ENCODE measurements at regions not wholly inside any gene's neighbourhood (a gene's known extent, or its start where the extent isn't known, plus 50 kb on each side); places are given as distances from the start of the nearest gene placed in this dataset.

DNA sequence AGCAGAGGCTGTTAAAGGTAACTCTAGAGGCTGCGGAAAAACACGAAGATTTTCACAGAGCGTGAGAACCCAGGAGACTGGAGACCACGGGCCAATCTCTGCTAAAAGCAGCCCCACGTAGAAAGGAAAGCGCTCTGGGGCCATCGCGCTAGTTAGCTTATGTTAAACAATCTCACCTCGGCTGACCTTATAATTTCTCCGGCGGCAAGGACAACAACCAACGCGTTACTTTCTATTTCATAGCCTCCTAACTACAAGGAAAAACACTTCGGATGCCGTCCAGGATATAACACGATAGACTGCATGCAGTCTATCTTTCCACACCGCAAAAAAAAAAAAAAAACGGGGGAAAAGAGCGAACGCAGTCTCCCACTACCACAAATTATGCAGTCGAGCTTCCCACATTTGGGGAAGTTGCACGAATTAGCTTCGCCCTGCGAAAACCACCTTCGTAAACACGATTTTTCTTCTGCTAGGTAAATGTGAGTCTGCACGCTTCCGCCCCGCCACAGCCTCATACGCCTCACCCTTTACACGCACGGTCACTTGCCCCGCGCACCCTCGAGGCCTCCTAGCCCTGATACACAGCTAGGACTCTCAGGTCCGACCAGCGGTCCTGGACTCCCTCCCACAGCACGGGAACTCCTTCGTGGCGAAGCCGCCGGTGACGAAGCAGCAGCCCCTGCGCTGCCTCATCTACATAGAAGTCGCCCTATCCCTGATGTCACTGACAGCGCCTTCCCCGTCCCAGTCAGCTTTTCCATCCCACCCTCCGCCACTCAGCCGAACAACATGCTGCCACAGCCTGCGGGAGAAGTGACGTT, 87.8 kb downstream of the PRKAB2 start:
- H3K4me3 Mint-ChIP-seq = peak overlapping the region; percentile 94
- peaks cover 12% of the 10 kb centered on the region for H3K4me1 Mint-ChIP-seq
- H3K27ac ChIP-seq = peak overlapping the region; percentile 99
- H3K36me3 Mint-ChIP-seq = no peaks in the 10 kb centered on the region
- H2AFZ ChIP-seq (replicated peaks) = peak overlapping the region; percentile 100
- H3F3A ChIP-seq (ENCODE audit: low read depth) = peaks cover 28% of the 10 kb centered on the region
- H3K27me3 Mint-ChIP-seq (ENCODE audit: insufficient read depth, low read depth) = peaks cover 62% of the 10 kb centered on the region
- H3K27me3 ChIP-seq = peaks cover 52% of the 10 kb centered on the region
- H3K27ac Mint-ChIP-seq = peak overlapping the region; percentile 100
- H3K79me2 ChIP-seq (ENCODE audit: low read depth) = no peaks in the 10 kb centered on the region
- peak overlapping the region; percentile 84 for H3K4me2 ChIP-seq
- DNase-seq (ENCODE audit: low spot score) = peak; percentile 85
- H3K4me3 ChIP-seq = peak overlapping the region; percentile 68
- H3K9me3 Mint-ChIP-seq = peaks cover 4% of the 10 kb centered on the region
- H3K36me3 ChIP-seq = no peaks in the 10 kb centered on the region
- peak overlapping the region; percentile 100 for H3K9ac ChIP-seq
- no peaks in the 10 kb centered on the region for H3K4me1 ChIP-seq
- TF ChIP-seq, protein P1, sequence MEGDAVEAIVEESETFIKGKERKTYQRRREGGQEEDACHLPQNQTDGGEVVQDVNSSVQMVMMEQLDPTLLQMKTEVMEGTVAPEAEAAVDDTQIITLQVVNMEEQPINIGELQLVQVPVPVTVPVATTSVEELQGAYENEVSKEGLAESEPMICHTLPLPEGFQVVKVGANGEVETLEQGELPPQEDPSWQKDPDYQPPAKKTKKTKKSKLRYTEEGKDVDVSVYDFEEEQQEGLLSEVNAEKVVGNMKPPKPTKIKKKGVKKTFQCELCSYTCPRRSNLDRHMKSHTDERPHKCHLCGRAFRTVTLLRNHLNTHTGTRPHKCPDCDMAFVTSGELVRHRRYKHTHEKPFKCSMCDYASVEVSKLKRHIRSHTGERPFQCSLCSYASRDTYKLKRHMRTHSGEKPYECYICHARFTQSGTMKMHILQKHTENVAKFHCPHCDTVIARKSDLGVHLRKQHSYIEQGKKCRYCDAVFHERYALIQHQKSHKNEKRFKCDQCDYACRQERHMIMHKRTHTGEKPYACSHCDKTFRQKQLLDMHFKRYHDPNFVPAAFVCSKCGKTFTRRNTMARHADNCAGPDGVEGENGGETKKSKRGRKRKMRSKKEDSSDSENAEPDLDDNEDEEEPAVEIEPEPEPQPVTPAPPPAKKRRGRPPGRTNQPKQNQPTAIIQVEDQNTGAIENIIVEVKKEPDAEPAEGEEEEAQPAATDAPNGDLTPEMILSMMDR (IDR thresholded peaks at IDR 0.05) = no peak
- TF ChIP-seq EZH2phosphoT487 (IDR thresholded peaks at IDR 0.05) (peak; percentile 15), EZH2 (IDR thresholded peaks at IDR 0.05) (peak; percentile 50)
- no peaks in the 10 kb centered on the region for H3K9me3 ChIP-seq (ENCODE audit: low read depth)
- no peaks in the 10 kb centered on the region for H4K20me1 ChIP-seq (ENCODE audit: low read depth)

DNA sequence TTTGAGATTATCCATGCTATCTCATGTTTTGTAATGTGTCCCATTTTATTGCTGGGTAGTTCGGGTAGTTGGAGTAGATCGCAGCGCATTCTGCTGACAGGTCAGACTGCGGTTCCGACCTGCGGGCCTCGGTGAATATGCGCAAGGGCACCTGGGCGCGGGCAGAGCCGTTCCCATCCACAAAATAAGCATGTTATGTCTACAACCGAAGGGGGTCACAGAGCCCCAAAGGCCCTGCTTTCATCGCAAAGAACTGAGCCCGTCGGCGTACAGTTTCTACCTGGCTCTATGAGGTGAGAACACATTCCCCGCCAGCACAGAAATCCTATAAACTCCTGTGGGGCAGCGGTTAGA, 88.4 kb downstream of the PRKAB2 start:
- peak overlapping the region; percentile 57 for H2AFZ ChIP-seq (replicated peaks)
- Mint-ChIP-seq H3K4me1 (peaks cover 12% of the 10 kb centered on the region), H3K4me3 (peak overlapping the region; percentile 94), H3K27ac (no peak overlapping the region), H3K27me3 (ENCODE audit: insufficient read depth, low read depth) (peaks cover 67% of the 10 kb centered on the region), H3K9me3 (peaks cover 8% of the 10 kb centered on the region), H3K36me3 (no peaks in the 10 kb centered on the region)
- TF ChIP-seq EZH2phosphoT487 (IDR thresholded peaks at IDR 0.05) (no peak), EZH2 (IDR thresholded peaks at IDR 0.05) (no peak)
- TF ChIP-seq, protein P1 (IDR thresholded peaks at IDR 0.05) = no peak
- H3K9me3 ChIP-seq (ENCODE audit: low read depth) = no peaks in the 10 kb centered on the region
- H3K79me2 ChIP-seq (ENCODE audit: low read depth) = no peaks in the 10 kb centered on the region
- H3K9ac ChIP-seq = no peak overlapping the region
- H3F3A ChIP-seq (ENCODE audit: low read depth) = peaks cover 28% of the 10 kb centered on the region
- peaks cover 52% of the 10 kb centered on the region for H3K27me3 ChIP-seq
- H3K4me3 ChIP-seq = peak overlapping the region; percentile 68
- H3K36me3 ChIP-seq = no peaks in the 10 kb centered on the region
- H3K27ac ChIP-seq = no peak overlapping the region
- no peaks in the 10 kb centered on the region for H3K4me1 ChIP-seq
- no peaks in the 10 kb centered on the region for H4K20me1 ChIP-seq (ENCODE audit: low read depth)
- no peak for DNase-seq (ENCODE audit: low spot score)
- peak overlapping the region; percentile 84 for H3K4me2 ChIP-seq

DNA sequence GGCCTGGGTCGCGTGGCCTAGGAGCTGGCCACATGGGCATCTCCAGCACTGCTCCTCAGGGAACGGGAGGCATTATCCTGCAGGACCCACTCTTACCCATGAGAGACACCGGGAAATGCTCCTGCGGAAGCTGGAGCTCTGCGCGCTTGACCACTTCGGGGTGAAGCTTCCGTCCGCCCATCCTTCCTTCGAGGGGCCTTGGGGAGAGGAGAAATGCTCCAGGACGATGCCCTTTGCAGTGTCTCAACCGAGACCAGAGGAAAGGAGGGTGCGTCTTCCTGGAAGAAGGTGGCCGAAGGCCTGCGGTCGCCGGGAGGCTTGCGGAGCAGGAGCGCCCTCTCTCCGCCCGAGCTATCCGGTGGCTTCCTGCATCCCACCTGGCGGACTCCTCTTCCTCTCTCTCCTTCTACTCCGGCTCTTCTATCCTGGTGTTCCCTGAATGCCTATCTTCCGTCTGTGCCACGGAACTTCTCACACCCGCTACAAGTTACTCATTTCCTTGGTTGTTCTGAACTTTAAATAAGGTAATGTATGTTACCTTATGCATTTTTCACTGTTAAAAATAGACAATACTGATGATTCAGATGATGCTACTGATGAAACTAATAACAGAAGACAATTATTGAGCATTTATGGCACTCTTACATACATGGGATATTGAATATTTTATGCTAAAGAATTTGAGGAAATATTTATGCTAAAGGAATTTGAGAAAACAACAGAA, 91.4 kb downstream of the PRKAB2 start:
- peaks cover 82% of the 10 kb centered on the region for H3K27me3 Mint-ChIP-seq (ENCODE audit: insufficient read depth, low read depth)

More for the DNA sequence above, 91.4 kb downstream of the PRKAB2 start:
- peak overlapping the region; percentile 29 for H3K4me3 Mint-ChIP-seq
- Histone ChIP-seq H3K4me2 (no peak overlapping the region), H3K9ac (no peak overlapping the region), H2AFZ (replicated peaks) (no peak overlapping the region), H3K27ac (no peak overlapping the region), H3K36me3 (no peaks in the 10 kb centered on the region), H3F3A (ENCODE audit: low read depth) (peaks cover 25% of the 10 kb centered on the region), H3K4me3 (no peak overlapping the region), H3K4me1 (no peaks in the 10 kb centered on the region), H3K79me2 (ENCODE audit: low read depth) (no peaks in the 10 kb centered on the region), H3K9me3 (ENCODE audit: low read depth) (no peaks in the 10 kb centered on the region), H4K20me1 (ENCODE audit: low read depth) (no peaks in the 10 kb centered on the region), H3K27me3 (peaks cover 44% of the 10 kb centered on the region)
- H3K4me1 Mint-ChIP-seq = peaks cover 12% of the 10 kb centered on the region
- TF ChIP-seq EZH2phosphoT487 (IDR thresholded peaks at IDR 0.05) (no peak), EZH2 (IDR thresholded peaks at IDR 0.05) (no peak)
- TF ChIP-seq, protein P1 (IDR thresholded peaks at IDR 0.05) = peak; percentile 20
- H3K27ac Mint-ChIP-seq = no peak overlapping the region
- no peaks in the 10 kb centered on the region for H3K36me3 Mint-ChIP-seq
- H3K9me3 Mint-ChIP-seq = peaks cover 31% of the 10 kb centered on the region
- DNase-seq (ENCODE audit: low spot score) = no peak
